ENCODE measurements at regions not wholly inside any gene's neighbourhood (a gene's known extent, or its start where the extent isn't known, plus 50 kb on each side); places are given as distances from the start of the nearest gene placed in this dataset.

- no peak for TF ChIP-seq GATA2 (IDR thresholded peaks at IDR 0.05; ENCODE audit: low read depth, low read length)
- no peak for TF ChIP-seq GATA3 (IDR thresholded peaks at IDR 0.05; ENCODE audit: low read depth, low read length)
Observed at GRCh38 chr2:67012165-67012564, 385.0 kb upstream of the ETAA1 start.

DNA sequence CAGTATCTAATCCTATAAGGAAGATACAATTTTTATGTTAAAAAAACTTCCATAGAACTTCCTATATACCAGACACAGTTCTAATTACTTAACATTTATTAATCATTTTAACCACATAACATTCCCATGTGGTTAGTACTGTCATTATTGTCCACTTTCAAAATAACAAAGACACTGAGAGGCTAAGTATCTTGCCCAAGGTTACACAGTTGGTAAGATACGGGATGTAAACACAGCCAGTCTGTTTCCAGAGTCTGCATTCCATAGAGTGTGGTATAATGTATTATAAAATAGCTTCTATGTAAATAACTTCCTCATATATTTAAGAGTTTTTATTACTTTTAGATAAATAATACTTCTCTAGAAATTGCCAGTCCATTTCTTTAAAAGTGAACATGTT, 383.3 kb upstream of the ETAA1 start:
- TF ChIP-seq GATA2 (IDR thresholded peaks at IDR 0.05; ENCODE audit: low read depth, low read length) = no peak
- TF ChIP-seq GATA3 (IDR thresholded peaks at IDR 0.05; ENCODE audit: low read depth, low read length) = no peak

GRCh38 chr2:67015681-67016080, 381.5 kb upstream of the ETAA1 start:
- TF ChIP-seq GATA3 (IDR thresholded peaks at IDR 0.05; ENCODE audit: low read depth, low read length) (no peak), GATA2 (IDR thresholded peaks at IDR 0.05; ENCODE audit: low read depth, low read length) (no peak)

DNA sequence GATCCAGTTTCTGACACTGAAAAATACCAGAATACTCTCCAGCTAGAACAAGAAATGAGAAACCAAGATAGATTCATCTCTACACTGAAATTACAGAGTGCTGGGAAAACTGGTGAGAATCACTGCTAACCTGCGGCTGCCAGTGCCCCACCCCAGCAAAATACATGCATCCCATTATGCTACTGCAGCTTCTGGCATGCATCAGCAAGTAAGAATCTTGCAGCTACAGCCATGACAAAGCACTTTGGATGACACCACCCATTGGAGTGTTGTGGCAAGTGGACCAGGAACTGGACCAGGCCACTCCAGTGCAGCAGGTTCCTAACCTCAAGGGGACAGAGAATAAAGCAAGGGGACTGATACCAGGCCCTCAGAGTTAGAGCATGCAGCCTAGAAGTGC, 378.8 kb upstream of the ETAA1 start:
- no peak for TF ChIP-seq GATA2 (IDR thresholded peaks at IDR 0.05; ENCODE audit: low read depth, low read length)
- no peak for TF ChIP-seq GATA3 (IDR thresholded peaks at IDR 0.05; ENCODE audit: low read depth, low read length)

DNA sequence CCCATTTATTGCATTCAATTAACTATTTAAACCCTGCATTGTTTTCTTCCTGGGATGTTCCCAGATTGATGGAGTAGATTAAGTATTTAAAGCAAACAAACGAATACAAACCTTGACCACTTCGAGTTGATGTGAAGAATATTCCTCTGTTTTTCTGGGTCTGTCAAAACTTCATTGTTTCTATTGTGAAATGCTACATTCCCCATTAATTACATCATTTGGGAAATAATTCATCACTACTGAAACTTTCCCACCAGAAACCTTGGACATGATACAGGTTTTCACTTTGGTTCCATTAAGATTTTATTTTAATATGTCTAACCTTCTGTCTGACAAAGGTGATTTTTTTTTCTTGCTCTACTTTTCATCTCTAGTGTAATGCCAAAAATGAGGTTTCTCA, 365.1 kb upstream of the ETAA1 start:
- no peak for TF ChIP-seq GATA2 (IDR thresholded peaks at IDR 0.05; ENCODE audit: low read depth, low read length)
- TF ChIP-seq GATA3 (IDR thresholded peaks at IDR 0.05; ENCODE audit: low read depth, low read length) = no peak

GRCh38 chr2:67036444-67036843, 360.7 kb upstream of the ETAA1 start:
- TF ChIP-seq GATA2 (IDR thresholded peaks at IDR 0.05; ENCODE audit: low read depth, low read length) = no peak
- TF ChIP-seq GATA3 (IDR thresholded peaks at IDR 0.05; ENCODE audit: low read depth, low read length) = no peak

DNA sequence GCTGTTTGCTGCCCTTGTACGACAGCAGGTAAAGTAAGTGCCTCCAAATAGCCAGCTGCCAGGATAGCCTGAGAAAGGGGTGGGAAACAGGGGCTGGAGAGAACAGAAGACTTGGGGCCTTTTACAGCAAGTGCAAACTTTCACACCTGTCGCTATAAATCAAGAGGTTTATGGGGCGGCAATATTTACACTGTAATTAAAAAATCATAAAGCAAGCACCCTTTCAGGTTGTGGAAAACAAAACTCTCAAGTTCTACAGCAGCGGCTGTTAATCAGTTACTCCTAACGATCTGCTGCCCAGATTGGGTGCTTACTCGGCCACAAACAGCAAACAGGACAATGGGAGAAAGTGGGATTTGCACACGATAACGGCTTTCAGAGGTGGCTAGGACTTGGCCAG, 359.5 kb upstream of the ETAA1 start:
- TF ChIP-seq GATA2 (IDR thresholded peaks at IDR 0.05; ENCODE audit: low read depth, low read length) (no peak), GATA3 (IDR thresholded peaks at IDR 0.05; ENCODE audit: low read depth, low read length) (no peak)

- TF ChIP-seq GATA3 (IDR thresholded peaks at IDR 0.05; ENCODE audit: low read depth, low read length) (no peak), GATA2 (IDR thresholded peaks at IDR 0.05; ENCODE audit: low read depth, low read length) (no peak)
Observed at GRCh38 chr2:67038195-67038594, 358.9 kb upstream of the ETAA1 start.

GRCh38 chr2:67039058-67039457, 358.1 kb upstream of the ETAA1 start:
- TF ChIP-seq GATA3 (IDR thresholded peaks at IDR 0.05; ENCODE audit: low read depth, low read length) (no peak), GATA2 (IDR thresholded peaks at IDR 0.05; ENCODE audit: low read depth, low read length) (no peak)

DNA sequence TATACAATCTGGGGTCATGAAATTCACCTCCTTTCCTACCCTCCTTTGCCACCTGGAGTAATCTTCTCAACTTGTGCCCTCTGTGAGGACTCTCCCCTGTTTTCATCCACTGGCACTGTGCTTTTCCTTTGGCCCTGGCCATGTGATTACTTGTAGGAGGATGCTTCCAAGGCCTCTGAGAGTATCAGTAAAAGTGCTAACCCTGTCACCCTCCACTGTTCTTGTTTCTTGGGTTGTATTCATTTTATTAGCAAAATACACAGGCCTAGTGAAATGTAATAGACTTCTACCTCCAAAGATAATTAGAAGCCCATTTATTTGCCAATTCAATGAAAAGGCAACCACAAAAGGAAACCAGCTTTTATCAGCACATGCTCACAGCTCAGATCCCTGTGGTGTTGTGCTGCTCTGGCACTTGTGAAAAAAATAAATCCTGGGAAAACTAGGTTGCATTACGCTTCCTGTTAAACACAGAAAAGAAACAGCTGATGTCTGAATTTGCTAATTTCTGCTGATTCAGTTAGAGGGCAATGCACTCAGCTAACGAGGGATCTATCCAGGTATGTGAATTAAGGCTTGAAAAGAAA, 357.5 kb upstream of the ETAA1 start:
- TF ChIP-seq GATA3 (IDR thresholded peaks at IDR 0.05; ENCODE audit: low read depth, low read length) (no peak), GATA2 (IDR thresholded peaks at IDR 0.05; ENCODE audit: low read depth, low read length) (no peak)

- TF ChIP-seq GATA3 (IDR thresholded peaks at IDR 0.05; ENCODE audit: low read depth, low read length) (no peak), GATA2 (IDR thresholded peaks at IDR 0.05; ENCODE audit: low read depth, low read length) (no peak)
Observed at GRCh38 chr2:67041051-67041450, 356.1 kb upstream of the ETAA1 start.

- TF ChIP-seq GATA2 (IDR thresholded peaks at IDR 0.05; ENCODE audit: low read depth, low read length) (no peak), GATA3 (IDR thresholded peaks at IDR 0.05; ENCODE audit: low read depth, low read length) (no peak)
Observed at GRCh38 chr2:67043781-67044478, 353.2 kb upstream of the ETAA1 start.

- TF ChIP-seq GATA3 (IDR thresholded peaks at IDR 0.05; ENCODE audit: low read depth, low read length) (no peak), GATA2 (IDR thresholded peaks at IDR 0.05; ENCODE audit: low read depth, low read length) (no peak)
Observed at GRCh38 chr2:67046591-67046990, 350.5 kb upstream of the ETAA1 start.

GRCh38 chr2:67048314-67048713, 348.8 kb upstream of the ETAA1 start:
- TF ChIP-seq GATA3 (IDR thresholded peaks at IDR 0.05; ENCODE audit: low read depth, low read length) (no peak), GATA2 (IDR thresholded peaks at IDR 0.05; ENCODE audit: low read depth, low read length) (no peak)

GRCh38 chr2:67050622-67051021, 346.5 kb upstream of the ETAA1 start:
- TF ChIP-seq GATA2 (IDR thresholded peaks at IDR 0.05; ENCODE audit: low read depth, low read length) (no peak), GATA3 (IDR thresholded peaks at IDR 0.05; ENCODE audit: low read depth, low read length) (no peak)

Data from SH-SY5Y (cell line).